ENCODE measurements at regions not wholly inside any gene's neighbourhood (a gene's known extent, or its start where the extent isn't known, plus 50 kb on each side); places are given as distances from the start of the nearest gene placed in this dataset.

DNA sequence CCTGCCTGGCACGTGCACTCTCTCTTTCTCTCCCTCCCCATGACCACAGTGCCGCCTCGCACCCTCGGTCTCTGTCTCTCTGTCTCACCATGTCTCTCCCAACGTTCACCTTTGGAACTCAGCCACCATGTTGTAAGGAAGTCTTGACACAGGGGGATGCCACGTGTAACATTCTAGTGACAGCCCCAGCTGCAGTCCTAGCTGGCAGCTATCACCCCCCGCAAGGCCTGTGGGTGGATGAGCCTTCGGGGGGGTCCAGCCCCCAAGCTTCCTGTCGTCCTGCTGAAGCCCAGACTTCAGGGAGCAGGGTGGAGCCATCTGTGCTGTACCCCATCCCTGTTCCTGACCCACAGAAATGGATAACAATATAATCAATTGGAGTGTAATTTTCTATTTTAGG lies 118.5 kb downstream of the SOX1 start:
- Mint-ChIP-seq H3K27ac (no peak overlapping the region), H3K9me3 (peaks cover 21 to 44% (median 28%) of the 10 kb centered on the region in 7 donors), H3K4me1 (peaks cover 10% of the 10 kb centered on the region), H3K27me3 (ENCODE audit: low read depth in 3 of 3) (peaks cover 0 to 6% (median 1%) of the 10 kb centered on the region in 3 donors), H3K4me3 (no peak overlapping the region), H3K36me3 (no peaks in the 10 kb centered on the region)
- Histone ChIP-seq H3K9me3 (replicated peaks in 1 of 2; ENCODE audit: control insufficient read depth in 1 of 2, insufficient read depth in 1 of 2, low read length in 2 of 2) (peaks cover 32 to 53% of the 10 kb centered on the region in 2 donors), H2AFZ (ENCODE audit: insufficient read depth, low read depth, low read length, poor library complexity, severe bottlenecking) (no peak overlapping the region), H3K4me2 (replicated peaks; ENCODE audit: extremely low read depth, low read length, poor library complexity, severe bottlenecking) (no peak overlapping the region), H3K36me3 (replicated peaks in 1 of 2; ENCODE audit: control insufficient read depth in 1 of 2, insufficient read depth in 2 of 2, low read length in 2 of 2) (no peaks in the 10 kb centered on the region), H3K27me3 (ENCODE audit: control insufficient read depth in 2 of 2, insufficient read depth in 2 of 2, low read length in 2 of 2) (no peaks in the 10 kb centered on the region), H3K79me2 (ENCODE audit: insufficient read depth, low read length) (no peaks in the 10 kb centered on the region), H3K27ac (ENCODE audit: low read depth in 1 of 2, low read length in 2 of 2) (no peak overlapping the region), H3K4me3 (replicated peaks in 1 of 3; ENCODE audit: low read depth in 2 of 3, low read length in 3 of 3) (no peak overlapping the region), H4K20me1 (ENCODE audit: insufficient read depth, low read length) (no peaks in the 10 kb centered on the region), H3K4me1 (ENCODE audit: control insufficient read depth in 1 of 2, insufficient read depth in 2 of 2, low read length in 2 of 2) (peaks cover 13 to 15% of the 10 kb centered on the region in 2 donors), H3K9ac (ENCODE audit: insufficient read depth, low read length, poor library complexity, severe bottlenecking) (no peak overlapping the region)
- WGBS (ENCODE audit: insufficient coverage), result 73% methylated on average over 3 of the region's 9 CpGs
- DNase-seq, result no peak
- TF ChIP-seq CTCF (IDR thresholded peaks at IDR 0.05), result no peak
- intact Hi-C loops (cut with micrococcal nuclease), result no loop called here

DNA sequence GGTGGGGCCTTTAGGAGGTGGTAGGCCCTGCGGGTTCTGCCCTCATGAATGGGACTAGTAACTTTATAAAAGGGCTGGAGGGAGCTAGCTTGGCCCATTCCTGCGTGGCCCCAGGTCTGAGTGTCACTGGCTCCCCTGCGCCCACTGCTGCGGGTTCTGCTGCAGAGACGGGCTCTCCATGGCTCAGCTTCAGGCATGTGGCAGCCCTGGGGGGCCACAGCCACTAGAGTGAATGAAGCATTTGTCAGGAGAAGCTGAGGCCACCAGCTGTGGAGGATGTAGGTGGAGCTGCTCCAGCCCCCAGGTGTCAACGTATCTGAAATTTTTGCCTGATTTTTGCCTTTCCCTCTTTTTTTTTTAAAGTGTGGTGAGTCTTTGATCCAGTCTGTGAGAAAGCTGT lies 119.1 kb downstream of the SOX1 start:
- H2AFZ ChIP-seq (ENCODE audit: insufficient read depth, low read depth, low read length, poor library complexity, severe bottlenecking), result no peak overlapping the region
- H3K9me3 Mint-ChIP-seq, result peaks cover 21 to 44% (median 28%) of the 10 kb centered on the region in 7 donors
- DNase-seq, result no peak
- no peak overlapping the region for H3K27ac Mint-ChIP-seq
- intact Hi-C loops (cut with micrococcal nuclease), result no loop called here
- peaks cover 10% of the 10 kb centered on the region for H3K4me1 Mint-ChIP-seq
- peaks cover 13 to 15% of the 10 kb centered on the region in 2 donors for H3K4me1 ChIP-seq (ENCODE audit: control insufficient read depth in 1 of 2, insufficient read depth in 2 of 2, low read length in 2 of 2)
- H3K27ac ChIP-seq (ENCODE audit: low read depth in 1 of 2, low read length in 2 of 2), result no peak overlapping the region
- peaks cover 32 to 53% of the 10 kb centered on the region in 2 donors for H3K9me3 ChIP-seq (replicated peaks in 1 of 2; ENCODE audit: control insufficient read depth in 1 of 2, insufficient read depth in 1 of 2, low read length in 2 of 2)
- H3K79me2 ChIP-seq (ENCODE audit: insufficient read depth, low read length), result no peaks in the 10 kb centered on the region
- no peak overlapping the region for H3K4me3 Mint-ChIP-seq
- no peaks in the 10 kb centered on the region for H4K20me1 ChIP-seq (ENCODE audit: insufficient read depth, low read length)
- peaks cover 0 to 6% (median 1%) of the 10 kb centered on the region in 3 donors for H3K27me3 Mint-ChIP-seq (ENCODE audit: low read depth in 3 of 3)
- no peak overlapping the region for H3K4me2 ChIP-seq (replicated peaks; ENCODE audit: extremely low read depth, low read length, poor library complexity, severe bottlenecking)
- no peaks in the 10 kb centered on the region for H3K36me3 Mint-ChIP-seq
- no peak overlapping the region for H3K4me3 ChIP-seq (replicated peaks in 1 of 3; ENCODE audit: low read depth in 2 of 3, low read length in 3 of 3)
- no peaks in the 10 kb centered on the region for H3K36me3 ChIP-seq (replicated peaks in 1 of 2; ENCODE audit: control insufficient read depth in 1 of 2, insufficient read depth in 2 of 2, low read length in 2 of 2)
- 96% methylated on average over 4 of the region's 6 CpGs for WGBS (ENCODE audit: insufficient coverage)
- no peak overlapping the region for H3K9ac ChIP-seq (ENCODE audit: insufficient read depth, low read length, poor library complexity, severe bottlenecking)
- no peaks in the 10 kb centered on the region for H3K27me3 ChIP-seq (ENCODE audit: control insufficient read depth in 2 of 2, insufficient read depth in 2 of 2, low read length in 2 of 2)
- no peak for TF ChIP-seq CTCF (IDR thresholded peaks at IDR 0.05)
